ENCODE measurements at regions not wholly inside any gene's neighbourhood (a gene's known extent, or its start where the extent isn't known, plus 50 kb on each side); places are given as distances from the start of the nearest gene placed in this dataset.

DNA sequence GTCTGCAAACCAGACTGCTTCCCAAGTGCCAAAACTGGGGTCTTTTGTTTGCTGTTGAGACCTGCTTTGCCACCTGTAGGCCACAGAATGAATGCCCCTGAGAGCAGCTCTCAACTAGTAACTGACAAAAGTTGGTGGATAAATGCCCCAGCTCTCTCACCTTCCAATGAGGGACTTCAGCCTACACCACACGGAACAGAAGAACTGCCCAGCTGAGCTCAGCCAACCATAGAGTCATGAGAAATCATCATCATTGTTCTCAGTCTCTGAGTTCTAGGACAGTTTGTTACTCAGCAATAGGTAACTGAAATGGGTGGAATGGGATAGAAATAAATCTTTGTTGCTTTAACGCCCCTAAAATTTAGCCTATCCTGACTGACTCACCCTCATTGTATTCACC lies 59.1 kb upstream of the MRI1 start:
- Histone ChIP-seq H3K27me3 (ENCODE audit: insufficient read depth, low read length) (no peaks in the 10 kb centered on the region), H3K27ac (ENCODE audit: low read depth, low read length) (no peak overlapping the region), H3K9me3 (ENCODE audit: control insufficient read depth in 1 of 2, insufficient read depth in 1 of 2, low read depth in 1 of 2, low read length in 2 of 2) (no peaks in the 10 kb centered on the region), H3K9me2 (ENCODE audit: insufficient read depth) (no peaks in the 10 kb centered on the region), H3K79me2 (ENCODE audit: insufficient read depth, low read length) (no peaks in the 10 kb centered on the region), H3K9ac (ENCODE audit: low read length) (no peak overlapping the region), H3K4me3 (replicated peaks in 1 of 2; ENCODE audit: low read depth in 1 of 2, low read length in 2 of 2) (no peak overlapping the region), H2AFZ (ENCODE audit: low read depth, low read length, poor library complexity, severe bottlenecking) (no peak overlapping the region), H3K4me1 (ENCODE audit: control insufficient read depth in 1 of 2, insufficient read depth in 2 of 2, low read length in 2 of 2) (no peaks in the 10 kb centered on the region), H3K36me3 (ENCODE audit: control insufficient read depth in 1 of 2, insufficient read depth in 2 of 2, low read length in 2 of 2) (no peaks in the 10 kb centered on the region), H4K20me1 (ENCODE audit: insufficient read depth) (no peaks in the 10 kb centered on the region), H3K4me2 (ENCODE audit: low read length) (no peak overlapping the region)
- ATAC-seq (no peak), DNase-seq (ENCODE audit: low read depth, low spot score) (no peak)
- no peak for TF ChIP-seq SIN3A (IDR thresholded peaks at IDR 0.05; ENCODE audit: low read depth)
- TF ChIP-seq ELF1 (IDR thresholded peaks at IDR 0.05; ENCODE audit: borderline replicate concordance, low read depth) = no peak
- TF ChIP-seq ZFX (IDR thresholded peaks at IDR 0.05) = no peak
- TF ChIP-seq CEBPB (IDR thresholded peaks at IDR 0.05; ENCODE audit: low read depth) = no peak
- TF ChIP-seq ZNF274 (IDR thresholded peaks at IDR 0.05; ENCODE audit: low read depth, low read length) = no peak
- ChIA-PET CTCF (interaction anchor here (1.0 to 1.6 kb wide), 2 partner anchors 16 to 24 kb away, joined by 4 to 5 read pairs; no protein-coding TSS in a partner anchor), RAD21 (ENCODE audit: low non-redundant PET in 1 of 2, low total read pairs in 2 of 2, uncharacterized antibody in 2 of 2, unreplicated experiment in 2 of 2) (no interaction called here), POLR2A (no interaction called here)
- intact Hi-C loops (cut with micrococcal nuclease) = no loop called here
- no TSS peak for BruUV-seq (replicated peaks)

- no peaks in the 10 kb centered on the region for H3K9me3 ChIP-seq (ENCODE audit: control insufficient read depth in 1 of 2, insufficient read depth in 1 of 2, low read depth in 1 of 2, low read length in 2 of 2)
- no peak for DNase-seq (ENCODE audit: low read depth, low spot score)
- no peaks in the 10 kb centered on the region for H4K20me1 ChIP-seq (ENCODE audit: insufficient read depth)
- no peak for ATAC-seq
- no peaks in the 10 kb centered on the region for H3K9me2 ChIP-seq (ENCODE audit: insufficient read depth)
- no peak overlapping the region for H3K4me2 ChIP-seq (ENCODE audit: low read length)
- ChIA-PET CTCF (no interaction called here), POLR2A (no interaction called here), RAD21 (ENCODE audit: low non-redundant PET in 1 of 2, low total read pairs in 2 of 2, uncharacterized antibody in 2 of 2, unreplicated experiment in 2 of 2) (no interaction called here)
- H3K27ac ChIP-seq (ENCODE audit: low read depth, low read length) = no peak overlapping the region
- no TSS peak for BruUV-seq (replicated peaks)
- intact Hi-C loops (cut with micrococcal nuclease) = no loop called here
- H3K36me3 ChIP-seq (ENCODE audit: control insufficient read depth in 1 of 2, insufficient read depth in 2 of 2, low read length in 2 of 2) = no peaks in the 10 kb centered on the region
- TF ChIP-seq POLR2AphosphoS5 (IDR thresholded peaks at IDR 0.05; ENCODE audit: low read depth, low read length) (no peak), EZH2 (IDR thresholded peaks at IDR 0.05) (no peak), CTCF (IDR thresholded peaks at IDR 0.05 in 2 of 3, conservative IDR thresholded peaks at IDR 0.05 in 1 of 3; ENCODE audit: borderline replicate concordance in 1 of 3, insufficient read depth in 1 of 3, low read depth in 2 of 3, low read length in 2 of 3) (no peak), FOSL1 (IDR thresholded peaks at IDR 0.05; ENCODE audit: low read depth) (no peak), EZH2phosphoT487 (IDR thresholded peaks at IDR 0.05; ENCODE audit: borderline replicate concordance) (no peak), RAD21 (IDR thresholded peaks at IDR 0.05; ENCODE audit: low read depth) (no peak)
- TF ChIP-seq, protein P1, sequence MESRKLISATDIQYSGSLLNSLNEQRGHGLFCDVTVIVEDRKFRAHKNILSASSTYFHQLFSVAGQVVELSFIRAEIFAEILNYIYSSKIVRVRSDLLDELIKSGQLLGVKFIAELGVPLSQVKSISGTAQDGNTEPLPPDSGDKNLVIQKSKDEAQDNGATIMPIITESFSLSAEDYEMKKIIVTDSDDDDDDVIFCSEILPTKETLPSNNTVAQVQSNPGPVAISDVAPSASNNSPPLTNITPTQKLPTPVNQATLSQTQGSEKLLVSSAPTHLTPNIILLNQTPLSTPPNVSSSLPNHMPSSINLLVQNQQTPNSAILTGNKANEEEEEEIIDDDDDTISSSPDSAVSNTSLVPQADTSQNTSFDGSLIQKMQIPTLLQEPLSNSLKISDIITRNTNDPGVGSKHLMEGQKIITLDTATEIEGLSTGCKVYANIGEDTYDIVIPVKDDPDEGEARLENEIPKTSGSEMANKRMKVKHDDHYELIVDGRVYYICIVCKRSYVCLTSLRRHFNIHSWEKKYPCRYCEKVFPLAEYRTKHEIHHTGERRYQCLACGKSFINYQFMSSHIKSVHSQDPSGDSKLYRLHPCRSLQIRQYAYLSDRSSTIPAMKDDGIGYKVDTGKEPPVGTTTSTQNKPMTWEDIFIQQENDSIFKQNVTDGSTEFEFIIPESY (IDR thresholded peaks at IDR 0.05; ENCODE audit: extremely low read depth, insufficient replicate concordance, low read length) = no peak
- no peak overlapping the region for H3K4me3 ChIP-seq (replicated peaks in 1 of 2; ENCODE audit: low read depth in 1 of 2, low read length in 2 of 2)
- no peaks in the 10 kb centered on the region for H3K27me3 ChIP-seq (ENCODE audit: insufficient read depth, low read length)
- no peaks in the 10 kb centered on the region for H3K79me2 ChIP-seq (ENCODE audit: insufficient read depth, low read length)
- H2AFZ ChIP-seq (ENCODE audit: low read depth, low read length, poor library complexity, severe bottlenecking) = no peak overlapping the region
- H3K9ac ChIP-seq (ENCODE audit: low read length) = no peak overlapping the region
- no peaks in the 10 kb centered on the region for H3K4me1 ChIP-seq (ENCODE audit: control insufficient read depth in 1 of 2, insufficient read depth in 2 of 2, low read length in 2 of 2)
Observed at GRCh38 chr19:13701624-13702023, 62.7 kb upstream of the MRI1 start.
